ENCODE measurements at regions not wholly inside any gene's neighbourhood (a gene's known extent, or its start where the extent isn't known, plus 50 kb on each side); places are given as distances from the start of the nearest gene placed in this dataset.

DNA sequence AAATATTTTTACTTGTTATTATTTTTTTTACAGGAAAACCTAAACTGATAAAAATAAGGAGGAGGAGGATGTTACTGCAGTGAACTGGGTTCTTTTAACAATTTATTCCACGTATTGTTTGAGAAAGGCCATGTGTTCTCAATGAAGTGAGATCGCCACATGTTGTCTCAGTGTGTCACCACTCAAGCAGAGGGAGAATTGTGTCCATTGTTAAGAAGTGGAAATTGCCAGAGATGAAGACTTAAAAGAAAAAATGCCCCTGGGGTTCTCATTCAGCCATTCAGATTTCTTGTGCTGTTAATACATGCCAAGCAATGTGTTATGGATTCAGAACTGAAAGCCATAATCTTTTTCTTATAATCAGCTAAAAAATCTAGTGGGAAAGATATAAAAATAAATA, 297.1 kb downstream of the NSUN3 start:
- TF ChIP-seq, protein P1, sequence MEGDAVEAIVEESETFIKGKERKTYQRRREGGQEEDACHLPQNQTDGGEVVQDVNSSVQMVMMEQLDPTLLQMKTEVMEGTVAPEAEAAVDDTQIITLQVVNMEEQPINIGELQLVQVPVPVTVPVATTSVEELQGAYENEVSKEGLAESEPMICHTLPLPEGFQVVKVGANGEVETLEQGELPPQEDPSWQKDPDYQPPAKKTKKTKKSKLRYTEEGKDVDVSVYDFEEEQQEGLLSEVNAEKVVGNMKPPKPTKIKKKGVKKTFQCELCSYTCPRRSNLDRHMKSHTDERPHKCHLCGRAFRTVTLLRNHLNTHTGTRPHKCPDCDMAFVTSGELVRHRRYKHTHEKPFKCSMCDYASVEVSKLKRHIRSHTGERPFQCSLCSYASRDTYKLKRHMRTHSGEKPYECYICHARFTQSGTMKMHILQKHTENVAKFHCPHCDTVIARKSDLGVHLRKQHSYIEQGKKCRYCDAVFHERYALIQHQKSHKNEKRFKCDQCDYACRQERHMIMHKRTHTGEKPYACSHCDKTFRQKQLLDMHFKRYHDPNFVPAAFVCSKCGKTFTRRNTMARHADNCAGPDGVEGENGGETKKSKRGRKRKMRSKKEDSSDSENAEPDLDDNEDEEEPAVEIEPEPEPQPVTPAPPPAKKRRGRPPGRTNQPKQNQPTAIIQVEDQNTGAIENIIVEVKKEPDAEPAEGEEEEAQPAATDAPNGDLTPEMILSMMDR (IDR thresholded peaks at IDR 0.05): no peak
- no peak for TF ChIP-seq POLR2A (IDR thresholded peaks at IDR 0.05)
